HepG2 (cell line): ENCODE measurements at regions not wholly inside any gene's neighbourhood (a gene's known extent, or its start where the extent isn't known, plus 50 kb on each side); places are given as distances from the start of the nearest gene placed in this dataset.

Experiments used
- ATAC-seq: fragments of 200-7000 bp; cut with Tn5 transposase; 3 replicates; pipeline ENCODE4 v1.9.1; 2020; ENCODE audit warnings: mild to moderate bottlenecking, moderate library complexity
- BruUV-seq: library from RNA; stranded (reverse); fragments of 400-500 nt; replicated peaks from 2 replicates; lab custom pipeline; 2021; lab: Mats Ljungman, UMichigan
- CTCF ChIA-PET: fragments of 300-600 bp; formaldehyde crosslinking; extraction: SDS; loops from one replicate; lab custom pipeline; 2021; ENCODE audit warnings: low total read pairs, inconsistent platforms, low intra/inter-chr PET ratio; lab: Yijun Ruan, JAX
- POLR2A ChIA-PET: fragments of 350-600 bp; sonication (Branson Sonifier 250); formaldehyde crosslinking; loops from one replicate; lab custom pipeline; 2020; ENCODE audit warnings: antibody characterized with exemption, inconsistent platforms; lab: Yijun Ruan, JAX
- DNase-seq: peaks from one replicate; pipeline ENCODE4 v3.0.0-alpha.2; 2015; ENCODE audit warnings: low spot score
- FAIRE-seq: peaks from 3 replicates; lab custom pipeline; 2011; peaks lifted over from hg19 to GRCh38; lab: Jason Lieb, UNC
- H2AFZ ChIP-seq: one replicate; pipeline ENCODE4 v1.6.1; 2011; ENCODE audit warnings: low read length, inconsistent platforms
- H3K27ac ChIP-seq: fragments of 300-600 bp; 3 replicates; pipeline ENCODE4 v1.8.0; 2011; ENCODE audit warnings: mixed run types, mild to moderate bottlenecking, mixed read lengths, low read length, inconsistent platforms; ENCODE audit not compliant: insufficient read depth; ENCODE audit errors: extremely low read length
- H3K27me3 ChIP-seq, 2 experiments: fragments of 200-600 bp in 1 of 2; 2 replicates in 1 of 2; 3 replicates in 1 of 2; pipeline versions ENCODE4 v1.6.0 to v1.8.0; 2011; ENCODE audit warnings: low read length in 2 of 2, mild to moderate bottlenecking in 2 of 2, moderate library complexity in 2 of 2, inconsistent platforms in 1 of 2; ENCODE audit not compliant: insufficient read depth in 2 of 2, control insufficient read depth in 1 of 2
- H3K36me3 ChIP-seq, 2 experiments: fragments of 200-600 bp in 1 of 2; replicated peaks in 1 of 2; 2 replicates in 1 of 2; 3 replicates in 1 of 2; pipeline versions ENCODE4 v1.5.1 to v1.8.0; 2011; ENCODE audit warnings: low read length in 2 of 2, inconsistent platforms in 1 of 2; ENCODE audit not compliant: insufficient read depth in 2 of 2, control insufficient read depth in 1 of 2
- H3K4me1 ChIP-seq: 2 replicates; pipeline ENCODE4 v1.5.1; 2012; ENCODE audit warnings: low read length, inconsistent platforms; ENCODE audit not compliant: insufficient read depth
- H3K4me2 ChIP-seq: 2 replicates; pipeline ENCODE4 v1.6.0; 2011; ENCODE audit warnings: low read depth, low read length, inconsistent platforms
- H3K4me3 ChIP-seq, 3 experiments: fragments of 200-600 bp in 1 of 3; sonication (generic), shearing (Covaris generic) in 1 of 3; replicated peaks in 1 of 3; 2 replicates each; pipeline ENCODE4 v1.5.1; 2011 to 2016; ENCODE audit warnings: low read length in 3 of 3, inconsistent platforms in 2 of 3, low read depth in 2 of 3, mild to moderate bottlenecking in 2 of 3, control low read depth in 1 of 3, mixed read lengths in 1 of 3; ENCODE audit not compliant: insufficient read depth in 1 of 3
- H3K79me2 ChIP-seq: one replicate; pipeline ENCODE4 v1.6.1; 2011; ENCODE audit warnings: low read length, inconsistent platforms; ENCODE audit not compliant: insufficient read depth
- H3K9ac ChIP-seq: 2 replicates; pipeline ENCODE4 v1.6.0; 2011; ENCODE audit warnings: mild to moderate bottlenecking, low read depth, low read length, inconsistent platforms; ENCODE audit not compliant: insufficient read depth
- H3K9me3 ChIP-seq: 2 replicates; pipeline ENCODE4 v1.5.1; 2012; ENCODE audit warnings: mild to moderate bottlenecking, low read length
- H4K20me1 ChIP-seq: 2 replicates; pipeline ENCODE4 v1.6.0; 2011; ENCODE audit warnings: inconsistent platforms, mild to moderate bottlenecking, low read length, moderate library complexity; ENCODE audit not compliant: insufficient read depth
- CHD2 ChIP-seq: IDR thresholded peaks from 2 replicates; pipeline ENCODE4 v1.6.1; 2011; ENCODE audit warnings: low read depth, low read length, improper control_type of control experiment
- GPN1 ChIP-seq: sonication (generic); formaldehyde crosslinking; IDR thresholded peaks from 2 replicates; pipeline ENCODE4 v1.5.1; 2020; ENCODE audit warnings: missing genetic modification reagents, borderline replicate concordance
- JUNB ChIP-seq: sonication (generic); formaldehyde crosslinking; IDR thresholded peaks from 2 replicates; pipeline ENCODE4 v1.8.0; 2022; ENCODE audit warnings: missing genetic modification reagents, mild to moderate bottlenecking, borderline replicate concordance
- PHF8 ChIP-seq: sonication (generic); formaldehyde crosslinking; IDR thresholded peaks from 2 replicates; pipeline ENCODE4 v1.5.0; 2020; ENCODE audit warnings: missing genetic modification reagents
- RFX1 ChIP-seq: fragments of 450-650 bp; IDR thresholded peaks from 2 replicates; pipeline ENCODE4 v1.6.1; 2017
- SMARCE1 ChIP-seq: fragments of 450-650 bp; IDR thresholded peaks from 2 replicates; pipeline ENCODE4 v1.6.1; 2017; ENCODE audit warnings: borderline replicate concordance
- ZNF20 ChIP-seq: sonication (generic); formaldehyde crosslinking; IDR thresholded peaks from 2 replicates; pipeline ENCODE4 v1.4.0; 2020; ENCODE audit warnings: mild to moderate bottlenecking, moderate library complexity, missing genetic modification reagents
- ZNF430 ChIP-seq: sonication (generic); formaldehyde crosslinking; IDR thresholded peaks from 2 replicates; pipeline ENCODE4 v1.9.0; 2021; ENCODE audit warnings: mild to moderate bottlenecking, missing genetic modification reagents
- ZNF512B ChIP-seq: sonication (generic); formaldehyde crosslinking; IDR thresholded peaks from 2 replicates; pipeline ENCODE4 v1.5.1; 2020; ENCODE audit warnings: missing genetic modification reagents, mild to moderate bottlenecking, borderline replicate concordance
- ZNF720 ChIP-seq: sonication (generic); formaldehyde crosslinking; IDR thresholded peaks from 2 replicates; pipeline ENCODE4 v1.4.0; 2020; ENCODE audit warnings: missing genetic modification reagents
- WGBS: methylation state at CpG from one replicate; pipeline ENCODE4 v1.1.6; 2017; ENCODE audit warnings: low lambda C conversion rate; 5-methylcytosine and 5-hydroxymethylcytosine counted together
- in situ Hi-C: cut with HindIII; loops from 2 replicates; pipeline ENCODE4 v1.10.0; 2017; ENCODE audit warnings: low pct_unique_long_range_greater_than_20kb; ENCODE audit not compliant: extremely low pct_ligation_motif_present
- intact Hi-C: fragments of 100-400 bp; cut with micrococcal nuclease; formaldehyde crosslinking; loops from one replicate; pipeline ENCODE4 v1.10.0; 2022; ENCODE audit not compliant: unreplicated experiment

GRCh38 chr4:33188733-33189132 is 2468.6 kb downstream of the PCDH7 start:
- Histone ChIP-seq H2AFZ (no peak overlapping the region), H3K79me2 (no peaks in the 10 kb centered on the region), H3K4me1 (no peaks in the 10 kb centered on the region), H3K9ac (no peak overlapping the region), H3K27me3 (no peaks in the 10 kb centered on the region)
- intact Hi-C loops, result no loop called here
- WGBS, result no CpG with 5 or more reads among the region's 6 CpGs
- POLR2A ChIA-PET, result no interaction called here
- no peak for DNase-seq
- no peak for FAIRE-seq
- TF ChIP-seq SMARCE1 (no peak), PHF8 (CRISPR knock-in tag) (no peak), ZNF512B (CRISPR knock-in tag) (no peak), GPN1 (CRISPR knock-in tag) (no peak), ZNF430 (no peak), RFX1 (no peak), ZNF20 (no peak), CHD2 (no peak), JUNB (CRISPR knock-in tag) (no peak), ZNF720 (CRISPR knock-in tag) (no peak)
- TF ChIP-seq, all 625 proteins: peak for 0
- Histone ChIP-seq H4K20me1 (no peaks in the 10 kb centered on the region), H3K4me2 (no peak overlapping the region), H3K36me3 (no peaks in the 10 kb centered on the region), H3K4me3 (no peak overlapping the region), H3K27ac (no peak overlapping the region), H3K9me3 (peaks cover 49% of the 10 kb centered on the region)
- BruUV-seq, result no TSS peak
- ATAC-seq, result no peak
- in situ Hi-C loops, result no loop called here
- CTCF ChIA-PET, result no interaction called here
